ENCODE measurements at regions not wholly inside any gene's neighbourhood (a gene's known extent, or its start where the extent isn't known, plus 50 kb on each side); places are given as distances from the start of the nearest gene placed in this dataset.
A peak's percentile ranks its signal among the peaks of the same experiment; 100 is the strongest.

GRCh38 chr14:61893371-61893940 is 131.2 kb downstream of the SNAPC1 start:
- TF ChIP-seq CTCF (IDR thresholded peaks at IDR 0.05) (no peak), ZFX (IDR thresholded peaks at IDR 0.05; ENCODE audit: borderline replicate concordance) (no peak)
- no peak overlapping the region for H3K27ac ChIP-seq

GRCh38 chr14:61894452-61895077 is 132.3 kb downstream of the SNAPC1 start:
- TF ChIP-seq CTCF (IDR thresholded peaks at IDR 0.05) (peak; percentile 91), ZFX (IDR thresholded peaks at IDR 0.05; ENCODE audit: borderline replicate concordance) (no peak)
- H3K27ac ChIP-seq: no peak overlapping the region

- H3K27ac ChIP-seq: no peak overlapping the region
- no peak for TF ChIP-seq ZFX (IDR thresholded peaks at IDR 0.05; ENCODE audit: borderline replicate concordance)
- TF ChIP-seq CTCF (IDR thresholded peaks at IDR 0.05): no peak
Observed at GRCh38 chr14:61897300-61897699, 135.1 kb downstream of the SNAPC1 start.

- no peak overlapping the region for H3K27ac ChIP-seq
- TF ChIP-seq CTCF (IDR thresholded peaks at IDR 0.05): no peak
- TF ChIP-seq ZFX (IDR thresholded peaks at IDR 0.05; ENCODE audit: borderline replicate concordance): no peak
Observed at GRCh38 chr14:61898568-61898967, 136.3 kb downstream of the SNAPC1 start.

- TF ChIP-seq ZFX (IDR thresholded peaks at IDR 0.05; ENCODE audit: borderline replicate concordance) (no peak), CTCF (IDR thresholded peaks at IDR 0.05) (no peak)
- no peak overlapping the region for H3K27ac ChIP-seq
Observed at GRCh38 chr14:61899497-61899896, 137.3 kb downstream of the SNAPC1 start.

- TF ChIP-seq ZFX (IDR thresholded peaks at IDR 0.05; ENCODE audit: borderline replicate concordance): no peak
Observed at GRCh38 chr14:61904946-61905345, 142.7 kb downstream of the SNAPC1 start.

DNA sequence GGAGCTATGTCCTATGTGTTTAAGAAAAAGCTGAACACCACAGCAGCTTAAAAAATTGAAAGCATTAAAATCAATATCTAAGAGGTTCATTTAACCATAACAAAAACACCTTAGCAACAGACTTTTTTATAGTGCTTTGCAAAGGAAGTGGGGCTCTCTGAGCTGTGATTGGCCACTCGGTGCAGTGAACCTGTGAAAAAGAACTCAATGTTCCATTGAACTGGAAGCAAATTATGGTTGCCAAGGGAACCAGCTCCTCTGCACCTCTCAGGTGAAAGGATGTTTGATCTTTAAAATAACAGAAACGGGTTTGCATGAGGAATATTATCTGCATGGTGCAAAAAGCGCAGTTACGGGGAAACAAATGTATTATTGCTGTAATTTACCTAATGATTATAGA is 149.4 kb downstream of the SNAPC1 start:
- TF ChIP-seq ZFX (IDR thresholded peaks at IDR 0.05; ENCODE audit: borderline replicate concordance) (no peak), CTCF (IDR thresholded peaks at IDR 0.05) (no peak)
- H3K27ac ChIP-seq: no peak overlapping the region

More at GRCh38 chr14:61904946-61905345, 142.7 kb downstream of the SNAPC1 start:
- no peak overlapping the region for H3K27ac ChIP-seq

All from 22Rv1 (cell line).